ENCODE measurements at regions not wholly inside any gene's neighbourhood (a gene's known extent, or its start where the extent isn't known, plus 50 kb on each side); places are given as distances from the start of the nearest gene placed in this dataset.
"Not testable (repeated sequence)": the region's sequence is repeated elsewhere in the genome, so short reads cannot be mapped to it uniquely, and the experiment has no call there.

DNA sequence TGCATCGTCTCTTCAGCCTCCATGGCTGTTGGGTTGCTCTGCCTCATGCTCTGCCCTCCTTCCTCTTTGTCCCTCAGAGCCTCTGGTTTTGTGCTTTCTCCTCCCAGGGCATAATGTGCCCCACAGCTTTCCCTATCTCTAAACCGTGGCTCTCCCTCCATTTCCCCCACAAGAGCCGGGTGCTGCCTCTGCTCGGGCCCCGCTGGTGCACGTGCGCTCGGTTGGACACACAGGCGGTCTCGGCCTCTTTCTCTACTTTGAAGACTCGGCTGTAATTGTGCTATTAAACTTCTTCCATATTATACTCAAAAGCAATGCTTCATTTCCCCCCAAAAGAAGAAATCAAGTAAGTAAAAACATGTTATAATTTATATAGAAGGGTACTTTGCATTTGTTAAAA lies 109.7 kb upstream of the KLF14 start:
- no peak for DNase-seq (ENCODE audit: insufficient read length, low spot score)
- FAIRE-seq = no peak
- no peak for TF ChIP-seq PAX5 (IDR thresholded peaks at IDR 0.05; ENCODE audit: insufficient read depth, low read length, severe bottlenecking)

DNA sequence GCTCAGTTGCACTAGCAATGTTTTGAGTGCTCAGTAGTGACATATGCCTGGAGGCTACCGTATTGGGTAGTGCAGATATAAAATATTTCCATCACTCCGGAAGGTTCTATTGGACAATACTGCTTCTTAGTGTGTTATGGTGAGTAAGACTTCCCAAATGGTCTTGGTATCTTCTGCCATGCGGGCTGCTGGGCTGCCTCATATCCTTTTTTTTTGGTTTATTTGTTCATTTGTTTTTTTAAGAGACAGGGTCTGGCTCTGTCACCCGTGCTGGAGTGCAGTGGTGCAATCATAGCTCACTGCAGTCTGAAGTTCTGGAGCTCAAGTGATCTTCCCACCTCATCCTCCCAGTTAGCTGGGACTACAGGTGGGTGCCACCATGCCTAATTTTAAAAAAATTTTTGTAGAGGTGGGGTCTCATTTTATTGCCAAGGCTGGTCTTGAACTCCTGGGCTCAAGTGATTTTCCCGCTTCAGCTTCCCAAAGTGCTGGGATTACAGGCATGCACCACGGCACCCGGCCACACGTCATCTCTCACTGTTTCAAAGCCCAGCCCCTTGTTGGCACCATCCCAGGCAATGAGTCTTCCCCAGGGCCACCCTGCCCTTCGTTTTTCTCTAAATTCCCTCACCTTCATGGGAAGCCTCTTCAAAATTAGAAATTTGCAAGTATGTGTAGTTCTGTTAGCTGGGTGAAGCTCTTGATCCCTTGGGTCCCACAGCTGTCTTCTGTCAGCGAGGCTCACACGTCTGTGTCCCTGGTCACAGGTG lies 111.0 kb upstream of the KLF14 start:
- TF ChIP-seq POU2F2 (IDR thresholded peaks at IDR 0.05; ENCODE audit: low read depth, low read length) (no peak), POLR2AphosphoS5 (IDR thresholded peaks at IDR 0.05; ENCODE audit: low read depth, low read length) (no peak), SPI1 (IDR thresholded peaks at IDR 0.05; ENCODE audit: low read depth, low read length) (no peak), TAF1 (IDR thresholded peaks at IDR 0.05; ENCODE audit: low read depth, low read length) (no peak), PAX5 (IDR thresholded peaks at IDR 0.05; ENCODE audit: insufficient read depth, low read length, severe bottlenecking) (no peak), POLR2A (IDR thresholded peaks at IDR 0.05; ENCODE audit: low read depth, low read length) (no peak)
- DNase-seq (ENCODE audit: insufficient read length, low spot score) (no peak), FAIRE-seq (no peak)

DNA sequence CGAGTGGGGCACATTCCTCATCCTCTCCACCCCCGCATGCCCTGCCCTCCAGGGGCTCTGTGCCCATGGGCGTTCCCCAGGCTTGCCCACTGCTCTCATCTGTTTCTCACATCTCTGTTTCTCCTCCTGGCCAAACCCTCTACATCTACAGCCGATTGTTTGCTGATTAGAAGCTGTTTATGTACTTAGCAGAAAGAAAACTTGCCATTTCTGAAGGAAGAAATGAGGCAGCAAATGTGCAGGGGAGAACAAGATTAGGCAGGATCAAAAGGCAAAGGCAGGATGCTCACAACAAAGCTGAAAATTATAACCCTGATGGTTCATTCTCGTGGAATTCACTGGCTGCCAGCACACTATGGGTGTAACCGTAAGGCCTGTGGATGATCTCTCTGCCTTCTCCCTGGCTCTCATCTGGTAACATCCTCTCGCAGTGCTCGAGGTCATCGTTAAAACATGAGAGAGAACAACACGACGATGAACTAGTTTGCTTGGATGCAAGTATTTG lies 111.6 kb upstream of the KLF14 start:
- TF ChIP-seq POU2F2 (IDR thresholded peaks at IDR 0.05; ENCODE audit: low read depth, low read length) (no peak), PAX5 (IDR thresholded peaks at IDR 0.05; ENCODE audit: insufficient read depth, low read length, severe bottlenecking) (no peak), POLR2AphosphoS5 (IDR thresholded peaks at IDR 0.05; ENCODE audit: low read depth, low read length) (no peak), TAF1 (IDR thresholded peaks at IDR 0.05; ENCODE audit: low read depth, low read length) (no peak), POLR2A (IDR thresholded peaks at IDR 0.05; ENCODE audit: low read depth, low read length) (no peak), SPI1 (IDR thresholded peaks at IDR 0.05; ENCODE audit: low read depth, low read length) (no peak)
- DNase-seq (ENCODE audit: insufficient read length, low spot score) (no peak), FAIRE-seq (no peak)

DNA sequence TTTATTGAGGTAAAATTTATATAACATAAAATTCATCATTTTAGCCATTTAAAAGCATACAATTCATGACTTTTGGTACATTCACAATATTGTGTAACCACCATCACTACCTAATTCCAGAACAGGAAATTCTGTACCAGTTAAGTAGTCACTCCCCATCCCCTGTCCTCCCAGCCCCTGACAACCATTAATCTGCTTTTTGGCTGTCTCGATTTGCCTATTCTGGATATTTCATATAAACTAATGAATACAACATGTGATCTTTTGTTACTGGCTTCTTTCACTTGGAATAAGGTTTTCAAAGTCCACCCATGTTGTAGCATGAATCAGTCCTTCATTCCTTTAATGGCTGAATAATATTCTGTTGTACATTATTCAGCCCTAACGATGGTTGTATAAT lies 115.6 kb upstream of the KLF14 start:
- FAIRE-seq = no peak

DNA sequence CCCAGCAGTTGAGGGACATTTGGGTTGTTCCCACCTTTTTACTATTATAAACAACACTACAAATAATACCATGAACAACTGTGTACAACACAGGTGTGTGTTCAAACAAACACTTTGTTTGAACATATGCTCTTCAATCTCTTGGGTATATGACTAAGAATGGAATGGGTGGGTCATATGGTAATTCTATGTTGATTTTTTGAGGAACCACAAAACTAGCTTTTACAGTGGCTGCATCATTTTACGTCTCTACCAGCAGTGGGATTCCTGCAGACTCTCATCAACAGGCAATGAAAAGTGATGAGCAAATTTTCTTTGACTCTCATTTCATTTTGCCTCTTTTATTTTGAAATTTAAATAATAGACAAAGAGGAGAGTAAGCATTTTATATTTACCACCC lies 116.9 kb upstream of the KLF14 start:
- DNase-seq (ENCODE audit: insufficient read length, low spot score) (no peak), FAIRE-seq (no peak)
- no peak for TF ChIP-seq POU2F2 (IDR thresholded peaks at IDR 0.05; ENCODE audit: low read depth, low read length)
- no peak for TF ChIP-seq SPI1 (IDR thresholded peaks at IDR 0.05; ENCODE audit: low read depth, low read length)
- TF ChIP-seq PAX5 (IDR thresholded peaks at IDR 0.05; ENCODE audit: insufficient read depth, low read length, severe bottlenecking) = no peak
- TF ChIP-seq POLR2A (IDR thresholded peaks at IDR 0.05; ENCODE audit: low read depth, low read length) = no peak
- TF ChIP-seq TAF1 (IDR thresholded peaks at IDR 0.05; ENCODE audit: low read depth, low read length) = no peak
- no peak for TF ChIP-seq POLR2AphosphoS5 (IDR thresholded peaks at IDR 0.05; ENCODE audit: low read depth, low read length)

More for the DNA sequence above, 115.6 kb upstream of the KLF14 start:
- no peak for TF ChIP-seq POU2F2 (IDR thresholded peaks at IDR 0.05; ENCODE audit: low read depth, low read length)
- no peak for TF ChIP-seq POLR2AphosphoS5 (IDR thresholded peaks at IDR 0.05; ENCODE audit: low read depth, low read length)
- TF ChIP-seq PAX5 (IDR thresholded peaks at IDR 0.05; ENCODE audit: insufficient read depth, low read length, severe bottlenecking) = no peak
- no peak for DNase-seq (ENCODE audit: insufficient read length, low spot score)

DNA sequence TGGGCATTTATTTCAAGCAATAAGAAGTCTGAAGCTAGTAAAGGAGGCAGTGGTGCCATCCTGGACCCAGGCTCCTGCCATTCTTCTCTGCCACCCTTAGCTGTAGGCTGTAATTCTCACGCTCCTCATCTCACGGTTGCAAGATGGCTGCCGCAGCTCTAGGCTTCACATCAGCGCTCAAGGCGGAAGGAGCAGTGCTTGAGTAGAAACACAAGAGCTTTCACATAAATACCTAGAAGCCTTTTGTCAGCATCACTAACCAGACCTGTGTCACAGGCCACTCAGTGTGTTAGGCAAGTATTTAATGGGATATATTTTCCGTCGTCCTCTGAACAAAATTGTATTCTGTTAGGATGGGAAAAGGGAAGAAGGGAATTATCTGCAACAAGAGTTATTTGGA lies 118.9 kb upstream of the KLF14 start:
- DNase-seq (ENCODE audit: insufficient read length, low spot score) = no peak
- no peak for FAIRE-seq
- no peak for TF ChIP-seq SPI1 (IDR thresholded peaks at IDR 0.05; ENCODE audit: low read depth, low read length)
- TF ChIP-seq POU2F2 (IDR thresholded peaks at IDR 0.05; ENCODE audit: low read depth, low read length) = no peak
- TF ChIP-seq POLR2AphosphoS5 (IDR thresholded peaks at IDR 0.05; ENCODE audit: low read depth, low read length) = no peak
- TF ChIP-seq PAX5 (IDR thresholded peaks at IDR 0.05; ENCODE audit: insufficient read depth, low read length, severe bottlenecking) = no peak
- TF ChIP-seq POLR2A (IDR thresholded peaks at IDR 0.05; ENCODE audit: low read depth, low read length) = no peak
- TF ChIP-seq TAF1 (IDR thresholded peaks at IDR 0.05; ENCODE audit: low read depth, low read length) = no peak

DNA sequence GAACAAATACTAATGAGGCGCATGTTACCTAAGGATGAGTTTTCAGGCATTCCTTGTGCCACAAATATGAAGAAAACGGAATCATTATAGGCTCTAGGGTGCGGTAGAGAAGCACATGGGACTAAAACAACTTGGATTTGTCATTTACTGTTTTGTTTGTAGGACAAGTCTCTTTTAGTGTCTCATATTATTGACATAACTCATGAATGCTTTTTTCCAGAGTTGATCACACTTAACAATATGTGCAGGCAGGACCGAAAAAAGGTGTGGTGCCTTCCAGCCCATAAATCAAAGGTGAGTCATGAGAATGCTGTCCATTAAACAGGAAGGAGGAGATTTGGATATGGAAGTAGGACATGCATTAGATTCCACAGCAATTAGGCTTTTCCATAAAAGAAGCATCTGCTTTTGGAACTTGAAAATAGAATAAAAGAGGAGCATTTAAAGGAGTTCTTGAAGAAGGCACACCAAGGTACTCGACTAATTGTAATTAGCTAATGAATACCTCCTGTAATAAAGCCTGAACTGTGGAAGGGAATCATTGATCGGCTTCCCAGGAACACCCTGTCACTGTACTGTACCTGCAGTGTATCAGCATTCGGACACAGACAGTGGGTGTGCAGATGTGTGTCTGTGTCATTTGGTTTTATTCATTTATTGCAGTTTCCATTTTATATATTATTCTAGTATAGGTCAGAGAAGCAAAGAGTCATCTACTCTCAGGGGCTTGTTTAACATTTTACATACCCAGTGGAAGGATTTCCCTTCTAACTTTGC lies 119.7 kb upstream of the KLF14 start:
- no peak for DNase-seq (ENCODE audit: insufficient read length, low spot score)
- TF ChIP-seq PAX5 (IDR thresholded peaks at IDR 0.05; ENCODE audit: insufficient read depth, low read length, severe bottlenecking) = no peak
- no peak for TF ChIP-seq POLR2AphosphoS5 (IDR thresholded peaks at IDR 0.05; ENCODE audit: low read depth, low read length)
- TF ChIP-seq SPI1 (IDR thresholded peaks at IDR 0.05; ENCODE audit: low read depth, low read length) = no peak
- TF ChIP-seq POLR2A (IDR thresholded peaks at IDR 0.05; ENCODE audit: low read depth, low read length) = no peak
- TF ChIP-seq POU2F2 (IDR thresholded peaks at IDR 0.05; ENCODE audit: low read depth, low read length) = no peak
- no peak for TF ChIP-seq TAF1 (IDR thresholded peaks at IDR 0.05; ENCODE audit: low read depth, low read length)
- no peak for FAIRE-seq

DNA sequence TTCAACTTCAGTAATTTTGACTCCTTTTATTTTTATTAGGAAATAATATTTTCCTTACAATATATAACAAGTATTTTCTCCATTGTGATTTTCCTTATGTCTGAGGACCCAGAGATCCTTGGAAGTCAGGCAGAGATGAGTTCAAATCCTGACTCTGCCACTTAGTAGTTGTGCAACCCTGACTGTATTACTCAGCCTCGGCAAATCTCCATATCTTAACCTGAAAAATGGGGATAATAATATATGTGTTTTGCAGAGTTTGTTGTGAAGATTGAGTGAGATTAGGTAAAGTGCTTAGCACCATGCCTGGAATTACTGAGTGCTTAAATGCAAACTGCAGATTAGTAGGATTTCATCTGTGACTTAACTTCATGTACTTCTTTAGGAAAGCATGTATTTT lies 120.5 kb upstream of the KLF14 start:
- no peak for DNase-seq (ENCODE audit: insufficient read length, low spot score)
- FAIRE-seq = no peak
- no peak for TF ChIP-seq POLR2A (IDR thresholded peaks at IDR 0.05; ENCODE audit: low read depth, low read length)
- TF ChIP-seq POU2F2 (IDR thresholded peaks at IDR 0.05; ENCODE audit: low read depth, low read length) = no peak
- no peak for TF ChIP-seq TAF1 (IDR thresholded peaks at IDR 0.05; ENCODE audit: low read depth, low read length)
- TF ChIP-seq PAX5 (IDR thresholded peaks at IDR 0.05; ENCODE audit: insufficient read depth, low read length, severe bottlenecking) = no peak
- TF ChIP-seq POLR2AphosphoS5 (IDR thresholded peaks at IDR 0.05; ENCODE audit: low read depth, low read length) = no peak

DNA sequence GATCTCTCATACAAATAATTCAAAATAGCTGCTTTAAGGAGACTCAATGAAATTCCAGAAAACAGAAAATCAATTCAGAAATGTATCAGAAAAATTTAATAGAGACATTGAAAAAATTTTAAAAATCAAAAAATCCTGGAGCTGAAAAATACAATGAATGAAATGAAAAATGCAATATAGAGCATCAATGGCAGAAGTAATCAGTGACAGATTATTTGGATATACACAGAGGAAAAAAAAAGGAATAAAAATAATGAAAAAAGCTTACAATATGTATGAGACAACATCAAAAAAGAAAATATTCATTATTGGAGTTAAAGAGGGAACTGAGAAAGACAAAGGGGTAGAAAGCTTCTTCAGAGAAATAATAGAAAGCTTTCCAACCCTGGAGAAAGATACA lies 122.9 kb upstream of the KLF14 start:
- FAIRE-seq = no peak
- TF ChIP-seq PAX5 (IDR thresholded peaks at IDR 0.05; ENCODE audit: insufficient read depth, low read length, severe bottlenecking) (no peak), TAF1 (IDR thresholded peaks at IDR 0.05; ENCODE audit: low read depth, low read length) (no peak), POU2F2 (IDR thresholded peaks at IDR 0.05; ENCODE audit: low read depth, low read length) (no peak), POLR2AphosphoS5 (IDR thresholded peaks at IDR 0.05; ENCODE audit: low read depth, low read length) (no peak), SPI1 (IDR thresholded peaks at IDR 0.05; ENCODE audit: low read depth, low read length) (no peak), POLR2A (IDR thresholded peaks at IDR 0.05; ENCODE audit: low read depth, low read length) (no peak)

DNA sequence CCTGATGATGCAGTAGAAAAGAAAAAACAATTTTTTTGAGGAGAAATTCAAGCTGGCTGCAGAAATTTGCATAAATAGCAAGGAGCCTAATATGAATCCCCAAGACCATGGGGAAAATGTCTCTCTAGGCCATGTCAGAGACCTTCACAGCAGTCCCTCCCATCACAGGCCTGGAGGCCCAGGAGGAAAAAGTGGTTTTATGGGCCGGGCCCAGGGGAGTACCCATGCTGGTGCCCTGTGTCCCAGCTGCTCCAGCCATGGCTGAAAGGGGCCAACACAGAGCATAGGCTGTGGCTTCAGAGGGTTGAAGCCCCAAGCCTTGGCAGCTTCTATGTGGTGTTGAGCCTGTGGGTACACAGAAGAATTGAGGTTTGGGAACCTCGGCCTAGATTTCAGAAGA lies 126.8 kb upstream of the KLF14 start:
- not testable (repeated sequence) for DNase-seq (ENCODE audit: insufficient read length, low spot score); FAIRE-seq

More for the DNA sequence above, 122.9 kb upstream of the KLF14 start:
- DNase-seq (ENCODE audit: insufficient read length, low spot score) = no peak
